BJ (cell line): ENCODE measurements at regions not wholly inside any gene's neighbourhood (a gene's known extent, or its start where the extent isn't known, plus 50 kb on each side); places are given as distances from the start of the nearest gene placed in this dataset.

Experiments
- CTCF ChIA-PET: fragments of 350-600 bp; formaldehyde crosslinking; extraction: SDS; loops from one replicate; lab custom pipeline; 2021; ENCODE audit warnings: antibody characterized with exemption, inconsistent platforms; lab: Yijun Ruan, JAX
- POLR2A ChIA-PET: fragments of 300-600 bp; sonication (Branson Sonifier 250); formaldehyde crosslinking; extraction: SDS; loops from one replicate; lab custom pipeline; 2021; ENCODE audit warnings: antibody characterized with exemption; lab: Charles Lee
- DNase-seq: peaks from one replicate; pipeline ENCODE4 v3.0.0-alpha.2; 2011; ENCODE audit warnings: low read depth
- H3K27me3 ChIP-seq: 2 replicates; pipeline ENCODE4 v1.6.0; 2011; ENCODE audit warnings: low read length; ENCODE audit not compliant: control insufficient read depth, insufficient read depth
- H3K36me3 ChIP-seq: 2 replicates; pipeline ENCODE4 v1.5.1; 2011; ENCODE audit warnings: low read length; ENCODE audit not compliant: control insufficient read depth, insufficient read depth
- H3K4me3 ChIP-seq: 2 replicates; pipeline ENCODE4 v1.5.1; 2011; ENCODE audit warnings: low read depth, mild to moderate bottlenecking, control low read depth, low read length
- TF ChIP-seq, protein P1 (sequence below): IDR thresholded peaks from 2 replicates; pipeline ENCODE4 v1.5.1; 2011; ENCODE audit warnings: low read depth, mild to moderate bottlenecking, control low read depth, inconsistent platforms, low read length, moderate library complexity; ENCODE audit not compliant: insufficient read depth

DNA sequence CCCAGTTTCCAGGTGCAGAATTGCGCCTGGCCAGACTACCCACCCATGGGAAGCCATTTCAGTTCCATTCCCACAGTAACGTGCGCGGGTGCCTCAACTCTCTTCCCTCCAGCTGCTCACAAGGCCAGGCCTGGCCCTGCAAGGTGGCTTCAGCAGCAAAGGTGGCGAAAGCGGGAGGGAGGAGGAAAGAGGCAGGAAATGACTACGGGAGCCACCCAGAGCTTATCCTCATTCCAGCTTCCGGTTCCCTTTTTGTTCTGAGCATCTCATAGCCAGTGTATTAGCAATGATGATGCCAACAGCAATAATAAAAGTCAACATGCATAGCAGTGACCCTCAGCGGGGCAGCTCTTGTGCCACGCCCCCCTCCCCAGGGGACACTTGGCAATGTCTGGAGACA, 101.5 kb upstream of the BOD1 start:
- TF ChIP-seq, protein P1, sequence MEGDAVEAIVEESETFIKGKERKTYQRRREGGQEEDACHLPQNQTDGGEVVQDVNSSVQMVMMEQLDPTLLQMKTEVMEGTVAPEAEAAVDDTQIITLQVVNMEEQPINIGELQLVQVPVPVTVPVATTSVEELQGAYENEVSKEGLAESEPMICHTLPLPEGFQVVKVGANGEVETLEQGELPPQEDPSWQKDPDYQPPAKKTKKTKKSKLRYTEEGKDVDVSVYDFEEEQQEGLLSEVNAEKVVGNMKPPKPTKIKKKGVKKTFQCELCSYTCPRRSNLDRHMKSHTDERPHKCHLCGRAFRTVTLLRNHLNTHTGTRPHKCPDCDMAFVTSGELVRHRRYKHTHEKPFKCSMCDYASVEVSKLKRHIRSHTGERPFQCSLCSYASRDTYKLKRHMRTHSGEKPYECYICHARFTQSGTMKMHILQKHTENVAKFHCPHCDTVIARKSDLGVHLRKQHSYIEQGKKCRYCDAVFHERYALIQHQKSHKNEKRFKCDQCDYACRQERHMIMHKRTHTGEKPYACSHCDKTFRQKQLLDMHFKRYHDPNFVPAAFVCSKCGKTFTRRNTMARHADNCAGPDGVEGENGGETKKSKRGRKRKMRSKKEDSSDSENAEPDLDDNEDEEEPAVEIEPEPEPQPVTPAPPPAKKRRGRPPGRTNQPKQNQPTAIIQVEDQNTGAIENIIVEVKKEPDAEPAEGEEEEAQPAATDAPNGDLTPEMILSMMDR: no peak
- H3K4me3 ChIP-seq: no peak overlapping the region
- CTCF ChIA-PET: interaction anchor here (1.1 to 1.9 kb wide), 2 partner anchors 10 kb away, joined by 4 to 6 read pairs; no protein-coding TSS in a partner anchor
- H3K27me3 ChIP-seq: no peaks in the 10 kb centered on the region
- POLR2A ChIA-PET: no interaction called here
- no peak for DNase-seq
- no peaks in the 10 kb centered on the region for H3K36me3 ChIP-seq

DNA sequence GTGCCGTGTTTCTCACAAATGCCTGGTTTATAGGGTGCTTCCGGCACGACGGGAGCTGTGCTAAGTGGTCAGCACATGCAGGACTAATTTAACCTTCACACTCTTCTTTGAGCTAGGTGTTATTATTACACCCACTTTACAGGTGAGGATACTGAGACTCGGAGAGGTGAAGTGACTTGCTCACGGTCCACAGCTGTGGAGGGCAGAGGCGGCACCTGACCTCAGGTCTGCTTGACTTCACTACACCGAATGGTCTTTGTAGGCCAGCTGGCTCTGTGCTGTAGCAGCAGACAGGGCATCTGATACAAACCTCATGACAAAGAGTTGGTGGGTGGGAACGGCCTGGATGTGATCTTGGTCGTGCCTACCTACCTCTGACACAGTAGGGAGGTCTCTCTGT, 102.0 kb upstream of the BOD1 start:
- no peak for DNase-seq
- POLR2A ChIA-PET: no interaction called here
- TF ChIP-seq, protein P1: no peak
- H3K27me3 ChIP-seq: no peaks in the 10 kb centered on the region
- no peaks in the 10 kb centered on the region for H3K36me3 ChIP-seq
- no peak overlapping the region for H3K4me3 ChIP-seq
- CTCF ChIA-PET: interaction anchor here (1.1 to 1.9 kb wide), 2 partner anchors 10 kb away, joined by 4 to 6 read pairs; no protein-coding TSS in a partner anchor

DNA sequence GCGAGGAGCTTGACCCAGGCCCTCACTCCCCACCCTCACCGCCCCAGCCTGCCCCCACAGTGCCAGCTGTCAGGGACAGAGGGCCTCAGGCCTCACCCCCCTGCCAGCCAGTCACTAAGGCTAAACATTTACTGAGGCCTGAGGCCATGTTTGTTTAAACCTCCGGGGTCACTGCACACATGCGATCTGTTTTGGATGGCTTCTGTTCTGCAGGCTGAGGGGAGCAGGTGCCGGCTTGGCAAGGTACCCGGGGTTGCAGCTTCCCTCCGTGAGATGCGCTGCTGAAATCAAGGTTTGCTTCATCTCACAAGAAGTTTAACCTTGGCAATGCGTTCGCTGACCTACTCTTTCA, 103.3 kb upstream of the BOD1 start:
- POLR2A ChIA-PET: no interaction called here
- Histone ChIP-seq H3K4me3 (no peak overlapping the region), H3K27me3 (peaks cover 2% of the 10 kb centered on the region; the same call in 1 of the 2 replicates), H3K36me3 (no peaks in the 10 kb centered on the region)
- DNase-seq: no peak
- CTCF ChIA-PET: interaction anchor here (0.6 to 1.1 kb wide), 3 partner anchors 12 to 93 kb away, joined by 3 read pairs; no protein-coding TSS in a partner anchor
- TF ChIP-seq, protein P1: no peak

DNA sequence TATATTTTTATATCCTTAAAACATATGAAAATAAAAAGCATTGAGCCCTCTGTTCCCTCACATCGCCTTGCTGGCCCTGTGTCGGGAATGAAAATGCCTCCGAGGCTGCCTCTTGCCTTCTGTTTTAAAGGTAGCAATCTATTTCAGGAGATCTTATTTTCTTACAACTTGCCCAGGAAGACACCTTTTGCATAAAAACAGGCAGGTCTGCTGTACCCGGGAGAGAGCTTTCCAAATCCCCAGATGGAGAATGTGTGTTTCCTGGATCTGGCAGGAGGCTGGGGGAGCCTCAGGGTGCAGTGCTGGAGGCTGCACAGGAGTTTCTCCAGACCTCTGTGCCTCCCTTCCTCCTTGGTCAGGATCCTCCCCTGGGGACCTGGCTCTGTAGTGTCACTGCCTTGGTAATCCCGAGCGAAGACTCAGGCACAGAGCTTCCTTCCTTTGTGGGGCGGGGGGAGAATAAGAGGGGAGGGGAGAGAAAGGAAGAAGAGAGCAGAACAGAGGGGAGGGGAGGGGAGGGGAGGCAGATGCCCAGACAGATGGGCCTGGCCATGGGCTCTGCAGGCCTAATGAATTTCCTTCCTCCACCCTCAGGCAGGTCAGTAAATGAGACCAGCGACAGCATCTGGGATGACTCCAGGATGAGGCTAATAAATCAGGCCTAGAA, 104.0 kb upstream of the BOD1 start:
- Histone ChIP-seq H3K27me3 (peaks cover 2% of the 10 kb centered on the region; the same call in 1 of the 2 replicates), H3K4me3 (no peak overlapping the region), H3K36me3 (no peaks in the 10 kb centered on the region)
- CTCF ChIA-PET: interaction anchor here (0.6 to 0.9 kb wide), 2 partner anchors 8 to 93 kb away, joined by 3 read pairs; no protein-coding TSS in a partner anchor
- DNase-seq: no peak
- POLR2A ChIA-PET: no interaction called here
- TF ChIP-seq, protein P1: no peak

DNA sequence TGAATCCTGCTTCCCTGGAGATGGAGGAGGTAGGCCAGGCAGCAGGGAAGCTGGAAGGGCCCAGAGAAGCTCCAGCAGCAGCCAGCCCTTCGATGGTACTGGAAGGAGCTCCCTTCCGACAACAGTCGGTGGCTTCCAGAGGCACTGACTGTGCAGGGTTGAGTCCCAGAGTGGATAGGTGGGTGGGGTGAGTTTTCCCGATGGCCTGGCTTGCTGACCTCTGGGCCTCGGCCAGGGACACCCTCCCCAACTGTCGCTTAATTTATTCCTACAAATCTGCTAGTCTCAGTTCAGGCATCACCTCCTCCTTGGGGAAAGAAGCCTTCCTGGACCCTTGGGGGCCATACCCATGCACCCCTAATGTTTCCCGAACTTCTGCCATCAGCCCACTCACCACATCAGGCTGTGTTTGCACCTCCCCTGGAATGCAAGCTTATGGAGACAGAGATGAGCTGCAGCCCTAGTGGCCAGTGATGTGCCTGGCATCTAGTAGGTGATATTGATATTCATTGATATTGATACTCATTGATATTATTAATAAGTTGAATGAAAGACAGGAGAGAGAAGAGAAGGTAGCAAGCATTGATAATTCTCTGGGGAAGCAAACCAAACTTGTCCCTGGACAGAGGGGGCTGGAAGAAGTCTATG, 104.6 kb upstream of the BOD1 start:
- no peak overlapping the region for H3K4me3 ChIP-seq
- H3K36me3 ChIP-seq: no peaks in the 10 kb centered on the region
- POLR2A ChIA-PET: no interaction called here
- DNase-seq: no peak
- CTCF ChIA-PET: interaction anchor here (0.9 kb wide), 1 partner anchor 9 kb away, joined by 3 read pairs; no protein-coding TSS in a partner anchor
- TF ChIP-seq, protein P1: no peak
- H3K27me3 ChIP-seq: peaks cover 2% of the 10 kb centered on the region; the same call in 1 of the 2 replicates
